Neuronal stem cell (in vitro differentiated cells): ENCODE measurements at regions not wholly inside any gene's neighbourhood (a gene's known extent, or its start where the extent isn't known, plus 50 kb on each side); places are given as distances from the start of the nearest gene placed in this dataset.

ENCODE experiments used
- DNase-seq: peaks from one replicate; pipeline ENCODE4 v3.0.0-alpha.2; 2013; ENCODE audit warnings: low spot score
- H2AFZ ChIP-seq: one replicate; pipeline ENCODE4 v1.6.1; 2013; ENCODE audit warnings: mild to moderate bottlenecking, low read length, inconsistent platforms
- H2AK5ac ChIP-seq: 2 replicates; pipeline ENCODE4 v1.6.1; 2013; ENCODE audit warnings: low read depth, mild to moderate bottlenecking, inconsistent platforms, low read length, moderate library complexity, mixed read lengths
- H2BK120ac ChIP-seq: 2 replicates; pipeline ENCODE4 v1.6.1; 2013; ENCODE audit warnings: low read depth, mild to moderate bottlenecking, inconsistent platforms, low read length, moderate library complexity, mixed read lengths
- H2BK12ac ChIP-seq: one replicate; pipeline ENCODE4 v1.6.1; 2013; ENCODE audit warnings: low read length, inconsistent platforms
- H2BK15ac ChIP-seq: 2 replicates; pipeline ENCODE4 v1.6.1; 2013; ENCODE audit warnings: mild to moderate bottlenecking, low read length, inconsistent platforms, mixed read lengths
- H2BK5ac ChIP-seq: one replicate; pipeline ENCODE4 v1.6.1; 2013; ENCODE audit warnings: inconsistent platforms, mild to moderate bottlenecking, low read length, moderate library complexity
- H3K14ac ChIP-seq: one replicate; pipeline ENCODE4 v1.6.1; 2013; ENCODE audit warnings: low read length, inconsistent platforms
- H3K18ac ChIP-seq: 2 replicates; pipeline ENCODE4 v1.6.1; 2013; ENCODE audit warnings: low read length, inconsistent platforms
- H3K23ac ChIP-seq: 2 replicates; pipeline ENCODE4 v1.6.1; 2013; ENCODE audit warnings: low read depth, mild to moderate bottlenecking, mixed read lengths, low read length, inconsistent platforms; ENCODE audit not compliant: poor library complexity
- H3K27ac ChIP-seq: replicated peaks from 3 replicates; pipeline ENCODE4 v1.5.1; 2013; ENCODE audit warnings: low read length, inconsistent platforms
- H3K27me3 ChIP-seq, 3 experiments: 2 replicates each; pipeline ENCODE4 v1.6.1; 2013; ENCODE audit warnings: low read length in 3 of 3, mild to moderate bottlenecking in 2 of 3, inconsistent platforms in 1 of 3, low read depth in 1 of 3, mixed read lengths in 1 of 3, moderate library complexity in 1 of 3; ENCODE audit not compliant: control insufficient read depth in 3 of 3, insufficient read depth in 3 of 3
- H3K36me3 ChIP-seq, 2 donors: replicated peaks in 1 of 2; 2 replicates each; pipeline ENCODE4 v1.6.1; 2013; ENCODE audit warnings: low read length in 2 of 2; ENCODE audit not compliant: control insufficient read depth in 2 of 2, insufficient read depth in 2 of 2
- H3K4ac ChIP-seq: 2 replicates; pipeline ENCODE4 v1.6.1; 2013; ENCODE audit warnings: inconsistent platforms, mild to moderate bottlenecking, low read length, moderate library complexity
- H3K4me1 ChIP-seq, 2 donors: 1 replicate in 1 of 2; 2 replicates in 1 of 2; pipeline ENCODE4 v1.6.1; 2013; ENCODE audit warnings: low read length in 2 of 2, low read depth in 1 of 2; ENCODE audit not compliant: control insufficient read depth in 2 of 2, insufficient read depth in 1 of 2
- H3K4me2 ChIP-seq: one replicate; pipeline ENCODE4 v1.6.1; 2013; ENCODE audit warnings: mild to moderate bottlenecking, low read length, inconsistent platforms; ENCODE audit not compliant: insufficient read depth, poor library complexity, severe bottlenecking
- H3K4me3 ChIP-seq, 2 donors: 2 replicates each; pipeline ENCODE4 v1.5.1; 2013; ENCODE audit warnings: low read length in 2 of 2, mild to moderate bottlenecking in 2 of 2, inconsistent platforms in 1 of 2, moderate library complexity in 1 of 2
- H3K79me1 ChIP-seq: one replicate; pipeline ENCODE4 v1.6.1; 2013; ENCODE audit warnings: low read depth, mild to moderate bottlenecking, inconsistent platforms, low read length, moderate library complexity
- H3K9ac ChIP-seq: one replicate; pipeline ENCODE4 v1.6.1; 2013; ENCODE audit warnings: mild to moderate bottlenecking, low read depth, low read length, inconsistent platforms; ENCODE audit not compliant: poor library complexity
- H3K9me3 ChIP-seq, 2 donors: replicated peaks in 1 of 2; 2 replicates each; pipeline versions ENCODE3 to v1.6.1; 2013; ENCODE audit warnings: low read length in 2 of 2, mild to moderate bottlenecking in 2 of 2, inconsistent platforms in 1 of 2, low read depth in 1 of 2, mixed read lengths in 1 of 2, moderate library complexity in 1 of 2; ENCODE audit not compliant: control insufficient read depth in 2 of 2, insufficient read depth in 1 of 2
- H4K8ac ChIP-seq: one replicate; pipeline ENCODE4 v1.6.1; 2013; ENCODE audit warnings: low read depth, mild to moderate bottlenecking, inconsistent platforms, low read length, moderate library complexity
- H4K91ac ChIP-seq: one replicate; pipeline ENCODE4 v1.6.1; 2013; ENCODE audit warnings: low read length, low read depth, mild to moderate bottlenecking, inconsistent platforms; ENCODE audit not compliant: poor library complexity
- WGBS, 2 donors: extraction: QIAGEN DNeasy Blood & Tissue Kit; methylation state at CpG; one replicate each; pipeline ENCODE4 v1.1.7; 2013; ENCODE audit warnings: missing lambda C conversion rate in 2 of 2, mixed read lengths in 1 of 2; ENCODE audit not compliant: insufficient read length in 2 of 2, insufficient replicate concordance in 1 of 2; ENCODE audit errors: extremely low coverage in 2 of 2; 5-methylcytosine and 5-hydroxymethylcytosine counted together

GRCh38 chr7:14962778-14963177 lies 60.2 kb upstream of the DGKB start:
- no peak overlapping the region for H4K8ac ChIP-seq
- no peaks in the 10 kb centered on the region for H3K9me3 ChIP-seq
- no peak overlapping the region for H2AK5ac ChIP-seq
- H2BK5ac ChIP-seq, result no peak overlapping the region
- no CpG with 5 or more reads among the region's 2 CpGs for WGBS, 2 donors
- peak overlapping the region; percentile 4 for H2AFZ ChIP-seq
- no peak overlapping the region for H2BK120ac ChIP-seq
- H3K4ac ChIP-seq, result no peak overlapping the region
- no peaks in the 10 kb centered on the region for H3K79me1 ChIP-seq
- no peak overlapping the region for H3K9ac ChIP-seq
- no peak overlapping the region for H2BK12ac ChIP-seq
- DNase-seq, result no peak
- H3K4me1 ChIP-seq, result peaks cover 0 to 4% of the 10 kb centered on the region in 2 donors
- H3K36me3 ChIP-seq, result no peaks in the 10 kb centered on the region
- no peak overlapping the region for H3K4me2 ChIP-seq
- H3K4me3 ChIP-seq, result no peak overlapping the region
- H4K91ac ChIP-seq, result no peak overlapping the region
- H3K27ac ChIP-seq, result no peak overlapping the region
- no peak overlapping the region for H3K23ac ChIP-seq
- no peak overlapping the region for H3K18ac ChIP-seq
- no peaks in the 10 kb centered on the region for H3K27me3 ChIP-seq
- no peak overlapping the region for H3K14ac ChIP-seq
- no peak overlapping the region for H2BK15ac ChIP-seq

- Histone ChIP-seq H3K4me2 (no peak overlapping the region), H2BK12ac (no peak overlapping the region), H3K4me3 (no peak overlapping the region), H3K9me3 (no peaks in the 10 kb centered on the region), H2BK120ac (no peak overlapping the region), H2AFZ (no peak overlapping the region), H2BK5ac (no peak overlapping the region), H3K79me1 (no peaks in the 10 kb centered on the region), H3K36me3 (no peaks in the 10 kb centered on the region), H3K9ac (no peak overlapping the region), H4K8ac (no peak overlapping the region), H3K4me1 (peaks cover 0 to 4% of the 10 kb centered on the region in 2 donors), H3K27ac (no peak overlapping the region), H4K91ac (no peak overlapping the region), H3K4ac (no peak overlapping the region), H2AK5ac (no peak overlapping the region), H3K14ac (no peak overlapping the region), H3K18ac (no peak overlapping the region), H3K27me3 (no peaks in the 10 kb centered on the region), H3K23ac (no peak overlapping the region), H2BK15ac (no peak overlapping the region)
- no CpG with 5 or more reads among the region's 3 CpGs for WGBS, 2 donors
- no peak for DNase-seq
Observed at GRCh38 chr7:14960721-14961120, 58.2 kb upstream of the DGKB start.

GRCh38 chr7:14959339-14959738 lies 56.8 kb upstream of the DGKB start:
- no peak overlapping the region for H2BK12ac ChIP-seq
- H3K27ac ChIP-seq, result no peak overlapping the region

GRCh38 chr7:14954035-14954434 lies 51.5 kb upstream of the DGKB start:
- no peaks in the 10 kb centered on the region for H3K27me3 ChIP-seq
- no peak overlapping the region for H2BK15ac ChIP-seq
- H3K36me3 ChIP-seq, result no peaks in the 10 kb centered on the region
- H3K4me1 ChIP-seq, result peaks cover 0 to 4% of the 10 kb centered on the region in 2 donors
- H2BK120ac ChIP-seq, result no peak overlapping the region
- no peak overlapping the region for H3K18ac ChIP-seq
- no peak overlapping the region for H3K14ac ChIP-seq
- no peak overlapping the region for H3K27ac ChIP-seq
- no peaks in the 10 kb centered on the region for H3K9me3 ChIP-seq
- no CpG with 5 or more reads among the region's 3 CpGs for WGBS, 2 donors
- no peak overlapping the region for H3K23ac ChIP-seq
- no peak overlapping the region for H2BK5ac ChIP-seq
- no peaks in the 10 kb centered on the region for H3K79me1 ChIP-seq
- no peak overlapping the region for H3K9ac ChIP-seq
- H4K8ac ChIP-seq, result no peak overlapping the region
- H3K4me2 ChIP-seq, result no peak overlapping the region
- H2BK12ac ChIP-seq, result no peak overlapping the region
- no peak overlapping the region for H3K4ac ChIP-seq
- no peak overlapping the region for H2AFZ ChIP-seq
- DNase-seq, result no peak
- no peak overlapping the region for H4K91ac ChIP-seq
- H2AK5ac ChIP-seq, result no peak overlapping the region
- no peak overlapping the region for H3K4me3 ChIP-seq

More at GRCh38 chr7:14959339-14959738, 56.8 kb upstream of the DGKB start:
- no peak overlapping the region for H3K9ac ChIP-seq
- H2BK5ac ChIP-seq, result no peak overlapping the region
- DNase-seq, result no peak
- no peak overlapping the region for H3K4me2 ChIP-seq
- H2AK5ac ChIP-seq, result no peak overlapping the region
- H3K27me3 ChIP-seq, result no peaks in the 10 kb centered on the region
- no peak overlapping the region for H2AFZ ChIP-seq
- H4K91ac ChIP-seq, result no peak overlapping the region
- no peak overlapping the region for H2BK120ac ChIP-seq
- peaks cover 0 to 4% of the 10 kb centered on the region in 2 donors for H3K4me1 ChIP-seq
- H3K9me3 ChIP-seq, result no peaks in the 10 kb centered on the region
- no peak overlapping the region for H2BK15ac ChIP-seq
- no peak overlapping the region for H3K23ac ChIP-seq
- H3K14ac ChIP-seq, result no peak overlapping the region
- H4K8ac ChIP-seq, result no peak overlapping the region
- no peak overlapping the region for H3K4ac ChIP-seq
- no peak overlapping the region for H3K4me3 ChIP-seq
- no peaks in the 10 kb centered on the region for H3K79me1 ChIP-seq
- H3K18ac ChIP-seq, result no peak overlapping the region
- no peaks in the 10 kb centered on the region for H3K36me3 ChIP-seq
